HCT116 (cell line): ENCODE measurements at regions not wholly inside any gene's neighbourhood (a gene's known extent, or its start where the extent isn't known, plus 50 kb on each side); places are given as distances from the start of the nearest gene placed in this dataset.

Source experiments
- ATAC-seq: fragments of 200-7000 bp; cut with Tn5 transposase; 2 replicates; pipeline ENCODE4 v1.9.1; 2020; ENCODE audit warnings: mild to moderate bottlenecking, moderate library complexity
- BruUV-seq: library from RNA; stranded (reverse); fragments of 400-500 nt; replicated peaks from 2 replicates; lab custom pipeline; 2021; lab: Mats Ljungman, UMichigan
- CTCF ChIA-PET: fragments of 300-600 bp; sonication (Branson Sonifier 250); formaldehyde crosslinking; loops from one replicate; lab custom pipeline; 2021; ENCODE audit warnings: antibody characterized with exemption; lab: Charles Lee
- POLR2A ChIA-PET: fragments of 300-600, 350-600 bp; sonication (Branson Sonifier 250); formaldehyde crosslinking; loops from one replicate; lab custom pipeline; 2021; ENCODE audit warnings: antibody characterized with exemption; lab: Charles Lee
- RAD21 ChIA-PET, 2 experiments: fragments of 300-600 bp; sonication (Branson Sonifier 250); formaldehyde crosslinking; loops; one replicate each; lab custom pipeline; 2023; ENCODE audit warnings: low total read pairs in 2 of 2; ENCODE audit not compliant: uncharacterized antibody in 2 of 2, unreplicated experiment in 2 of 2, low non-redundant PET in 1 of 2; lab: Charles Lee
- DNase-seq: peaks from one replicate; pipeline ENCODE4 v3.0.0-alpha.2; 2010; ENCODE audit warnings: low read depth, low spot score
- H2AFZ ChIP-seq: fragments of 200-600 bp; shearing (Covaris generic), sonication (generic); 2 replicates; pipeline ENCODE4 v1.6.1; 2017; ENCODE audit warnings: low read depth, mixed run types, mixed read lengths, antibody characterized with exemption, low read length; ENCODE audit not compliant: poor library complexity, severe bottlenecking
- H3K27ac ChIP-seq: 2 replicates; pipeline ENCODE4 v1.5.1; 2012; ENCODE audit warnings: low read depth, low read length
- H3K27me3 ChIP-seq: fragments of 200-600 bp; sonication (generic); 2 replicates; pipeline ENCODE4 v1.6.1; 2016; ENCODE audit warnings: mixed run types, low read length, mixed read lengths; ENCODE audit not compliant: insufficient read depth
- H3K36me3 ChIP-seq, 2 experiments: fragments of 200-500 bp in 1 of 2; fragments of 200-600 bp in 1 of 2; sonication (Bioruptor generic) in 1 of 2; sonication (generic) in 1 of 2; 2 replicates each; pipeline versions ENCODE4 v1.5.1 to v1.6.1; 2014 to 2016; ENCODE audit warnings: low read length in 2 of 2, inconsistent platforms in 1 of 2, mixed read lengths in 1 of 2, mixed run types in 1 of 2; ENCODE audit not compliant: insufficient read depth in 2 of 2, control insufficient read depth in 1 of 2
- H3K4me1 ChIP-seq, 2 experiments: fragments of 200-600 bp in 1 of 2; sonication (generic) in 1 of 2; 2 replicates each; pipeline versions ENCODE4 v1.5.1 to v1.6.1; 2012 to 2017; ENCODE audit warnings: low read length in 2 of 2, inconsistent platforms in 1 of 2, mild to moderate bottlenecking in 1 of 2, mixed read lengths in 1 of 2, mixed run types in 1 of 2, moderate library complexity in 1 of 2; ENCODE audit not compliant: insufficient read depth in 2 of 2, control insufficient read depth in 1 of 2
- H3K4me2 ChIP-seq: fragments of 200-600 bp; sonication (generic); 2 replicates; pipeline ENCODE4 v1.6.1; 2017; ENCODE audit warnings: mixed run types, low read length, mixed read lengths
- H3K4me3 ChIP-seq, 2 experiments: fragments of 200-600 bp in 1 of 2; sonication (generic) in 1 of 2; replicated peaks in 1 of 2; 2 replicates each; pipeline ENCODE4 v1.5.1; 2011 to 2016; ENCODE audit warnings: low read length in 2 of 2, control low read depth in 1 of 2, low read depth in 1 of 2, mild to moderate bottlenecking in 1 of 2, mixed read lengths in 1 of 2, mixed run types in 1 of 2
- H3K79me2 ChIP-seq: fragments of 200-600 bp; sonication (generic); 2 replicates; pipeline ENCODE4 v1.6.1; 2017; ENCODE audit warnings: mild to moderate bottlenecking, mixed run types, low read length, moderate library complexity, mixed read lengths; ENCODE audit not compliant: insufficient read depth
- H3K9ac ChIP-seq: fragments of 200-600 bp; sonication (generic); 2 replicates; pipeline ENCODE4 v1.6.1; 2016; ENCODE audit warnings: low read length, mixed read lengths
- H3K9me2 ChIP-seq: fragments of 200-600 bp; sonication (generic), shearing (Covaris generic); 2 replicates; pipeline ENCODE4 v1.6.1; 2017; ENCODE audit warnings: mixed run types, mild to moderate bottlenecking, moderate library complexity; ENCODE audit not compliant: insufficient read depth
- H3K9me3 ChIP-seq, 2 experiments: fragments of 200-500 bp in 1 of 2; fragments of 200-600 bp in 1 of 2; sonication (Bioruptor generic) in 1 of 2; sonication (generic) in 1 of 2; 2 replicates each; pipeline ENCODE4 v1.6.1; 2014 to 2017; ENCODE audit warnings: low read length in 2 of 2, mixed read lengths in 2 of 2, inconsistent platforms in 1 of 2, low read depth in 1 of 2, mild to moderate bottlenecking in 1 of 2, mixed run types in 1 of 2, moderate library complexity in 1 of 2; ENCODE audit not compliant: control insufficient read depth in 1 of 2, insufficient read depth in 1 of 2
- H4K20me1 ChIP-seq: fragments of 200-600 bp; sonication (generic), shearing (Covaris generic); 2 replicates; pipeline ENCODE4 v1.6.1; 2017; ENCODE audit warnings: mixed run types, mild to moderate bottlenecking, moderate library complexity; ENCODE audit not compliant: insufficient read depth
- CEBPB ChIP-seq: IDR thresholded peaks from 2 replicates; pipeline ENCODE4 v1.6.1; 2012; ENCODE audit warnings: low read depth
- POLR2AphosphoS5 ChIP-seq: IDR thresholded peaks from 2 replicates; pipeline ENCODE4 v1.6.1; 2011; ENCODE audit warnings: mild to moderate bottlenecking, low read depth, low read length, moderate library complexity
- SP1 ChIP-seq: IDR thresholded peaks from 2 replicates; pipeline ENCODE4 v1.6.1; 2012; ENCODE audit warnings: low read depth
- SRF ChIP-seq: IDR thresholded peaks from 2 replicates; pipeline ENCODE4 v1.6.1; 2012; ENCODE audit warnings: low read depth
- ZFX ChIP-seq: fragments of 450-650 bp; IDR thresholded peaks from 2 replicates; pipeline ENCODE4 v1.6.1; 2017
- intact Hi-C: fragments of 100-400 bp; cut with micrococcal nuclease; formaldehyde crosslinking; loops from 2 replicates; pipeline ENCODE4 v1.10.0; 2022
- TF ChIP-seq, protein P1 (sequence below): IDR thresholded peaks from 2 replicates; pipeline ENCODE4 v1.6.1; 2011; ENCODE audit warnings: mild to moderate bottlenecking, low read length, moderate library complexity; ENCODE audit not compliant: insufficient replicate concordance; ENCODE audit errors: extremely low read depth

DNA sequence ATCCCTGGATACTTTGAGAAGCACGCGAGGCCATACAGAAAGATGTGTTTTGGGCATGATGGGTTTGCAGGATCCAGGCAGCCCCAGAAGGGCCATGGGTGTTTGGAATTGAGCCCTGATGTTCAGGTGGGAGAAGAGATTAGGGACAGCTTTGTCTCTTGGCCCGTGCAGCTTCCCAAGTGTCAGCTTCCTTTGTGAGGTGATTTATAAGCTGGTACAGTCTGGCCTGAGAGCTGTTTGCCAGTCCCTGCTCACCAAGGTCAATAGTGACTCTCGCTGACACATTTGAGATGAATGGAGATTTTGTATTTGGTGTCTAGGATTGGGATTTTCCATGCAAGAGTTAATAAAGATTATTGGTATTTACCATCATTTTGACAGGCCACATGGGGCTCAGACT is 165.9 kb downstream of the ICE1 start:
- Histone ChIP-seq H3K4me3 (no peak overlapping the region), H4K20me1 (no peaks in the 10 kb centered on the region)
- TF ChIP-seq SRF, result no peak
- TF ChIP-seq, all 23 proteins: peak for 0
- Histone ChIP-seq H3K36me3 (no peaks in the 10 kb centered on the region), H3K9me3 (no peaks in the 10 kb centered on the region), H3K9me2 (no peaks in the 10 kb centered on the region), H3K4me1 (no peaks in the 10 kb centered on the region), H2AFZ (no peak overlapping the region), H3K79me2 (no peaks in the 10 kb centered on the region), H3K4me2 (no peak overlapping the region), H3K27ac (no peak overlapping the region), H3K9ac (no peak overlapping the region), H3K27me3 (peaks cover 28% of the 10 kb centered on the region)
- ChIA-PET POLR2A (no interaction called here), CTCF (no interaction called here), RAD21 (no interaction called here)
- no TSS peak for BruUV-seq
- DNase-seq (no peak), ATAC-seq (no peak)
- intact Hi-C loops, result no loop called here

DNA sequence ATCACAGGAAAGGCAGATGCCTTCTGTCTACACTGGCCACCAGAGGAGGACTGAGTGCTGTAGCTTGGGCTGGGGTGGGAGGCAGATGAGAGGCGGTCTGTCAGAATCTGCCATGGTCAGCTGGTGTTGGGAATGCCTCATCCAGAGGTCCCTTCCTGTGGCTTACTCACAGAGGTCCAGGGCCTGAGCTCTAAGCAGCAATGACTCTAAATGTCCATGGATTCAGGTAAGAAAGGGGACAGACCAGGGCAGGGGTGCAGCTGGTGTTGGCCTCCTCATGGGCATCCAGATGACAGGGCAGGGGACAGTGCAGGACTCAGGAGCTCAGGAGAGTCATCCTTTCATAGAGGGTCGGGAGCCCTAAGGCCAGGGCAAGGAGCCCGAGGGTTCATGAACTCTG is 165.0 kb downstream of the ICE1 start:
- Histone ChIP-seq H3K4me2 (no peak overlapping the region), H3K9me3 (no peaks in the 10 kb centered on the region), H3K36me3 (no peaks in the 10 kb centered on the region), H3K9me2 (no peaks in the 10 kb centered on the region), H3K27me3 (peaks cover 28% of the 10 kb centered on the region), H3K9ac (no peak overlapping the region), H3K27ac (no peak overlapping the region), H2AFZ (no peak overlapping the region), H3K4me1 (no peaks in the 10 kb centered on the region), H4K20me1 (no peaks in the 10 kb centered on the region), H3K79me2 (no peaks in the 10 kb centered on the region), H3K4me3 (no peak overlapping the region)
- TF ChIP-seq SRF (no peak), ZFX (no peak), POLR2AphosphoS5 (no peak), CEBPB (no peak), SP1 (no peak)
- TF ChIP-seq, protein P1, sequence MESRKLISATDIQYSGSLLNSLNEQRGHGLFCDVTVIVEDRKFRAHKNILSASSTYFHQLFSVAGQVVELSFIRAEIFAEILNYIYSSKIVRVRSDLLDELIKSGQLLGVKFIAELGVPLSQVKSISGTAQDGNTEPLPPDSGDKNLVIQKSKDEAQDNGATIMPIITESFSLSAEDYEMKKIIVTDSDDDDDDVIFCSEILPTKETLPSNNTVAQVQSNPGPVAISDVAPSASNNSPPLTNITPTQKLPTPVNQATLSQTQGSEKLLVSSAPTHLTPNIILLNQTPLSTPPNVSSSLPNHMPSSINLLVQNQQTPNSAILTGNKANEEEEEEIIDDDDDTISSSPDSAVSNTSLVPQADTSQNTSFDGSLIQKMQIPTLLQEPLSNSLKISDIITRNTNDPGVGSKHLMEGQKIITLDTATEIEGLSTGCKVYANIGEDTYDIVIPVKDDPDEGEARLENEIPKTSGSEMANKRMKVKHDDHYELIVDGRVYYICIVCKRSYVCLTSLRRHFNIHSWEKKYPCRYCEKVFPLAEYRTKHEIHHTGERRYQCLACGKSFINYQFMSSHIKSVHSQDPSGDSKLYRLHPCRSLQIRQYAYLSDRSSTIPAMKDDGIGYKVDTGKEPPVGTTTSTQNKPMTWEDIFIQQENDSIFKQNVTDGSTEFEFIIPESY, result no peak
- ATAC-seq, result no peak
- no TSS peak for BruUV-seq
- ChIA-PET CTCF (no interaction called here), RAD21 (no interaction called here), POLR2A (no interaction called here)
- DNase-seq, result no peak
- intact Hi-C loops, result no loop called here
